ENCODE measurements at regions not wholly inside any gene's neighbourhood (a gene's known extent, or its start where the extent isn't known, plus 50 kb on each side); places are given as distances from the start of the nearest gene placed in this dataset.

DNA sequence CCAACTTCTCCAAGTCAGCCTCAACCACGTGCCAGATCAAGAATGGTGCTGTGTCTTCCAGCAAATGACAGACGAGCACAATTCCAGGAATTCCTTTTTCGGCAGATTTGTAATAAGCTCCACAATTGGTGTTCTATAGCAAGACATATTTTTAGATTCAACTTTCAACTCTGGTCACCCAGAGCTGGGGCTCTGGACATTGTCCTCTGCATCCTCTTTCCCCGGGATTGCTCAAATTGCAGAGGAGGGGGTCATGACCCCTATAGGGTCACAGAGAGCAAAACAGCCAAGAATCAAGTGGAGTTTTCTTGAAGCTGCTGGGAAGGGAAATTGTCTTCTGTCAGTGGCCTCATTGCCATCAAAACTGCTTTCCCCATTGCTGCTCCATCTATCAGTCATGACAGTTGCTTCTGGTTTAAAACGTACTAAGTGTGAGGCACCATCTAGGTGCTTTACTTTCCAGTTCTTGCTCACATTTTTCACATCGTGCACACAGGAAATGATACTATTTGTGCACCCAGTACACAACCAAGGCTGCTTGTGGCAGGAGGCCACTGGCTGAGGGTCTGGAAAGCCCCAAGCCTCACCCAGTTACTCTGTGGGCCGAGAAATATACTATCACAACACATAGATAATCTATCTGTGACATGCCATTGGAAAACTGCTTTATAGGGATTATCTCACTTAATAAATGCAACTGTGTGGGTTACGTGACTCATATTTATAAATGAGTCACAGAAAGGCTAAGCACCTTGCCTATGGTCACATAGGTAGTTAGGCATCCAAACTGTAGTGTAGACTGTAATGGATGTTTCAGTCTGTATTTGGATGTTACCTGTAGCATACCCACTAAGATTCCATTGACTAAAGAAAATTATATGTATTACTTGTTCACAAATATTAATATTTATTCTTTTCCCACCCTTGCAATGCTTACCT, 91.7 kb upstream of the PHOX2B start:
- TF ChIP-seq, protein P1, sequence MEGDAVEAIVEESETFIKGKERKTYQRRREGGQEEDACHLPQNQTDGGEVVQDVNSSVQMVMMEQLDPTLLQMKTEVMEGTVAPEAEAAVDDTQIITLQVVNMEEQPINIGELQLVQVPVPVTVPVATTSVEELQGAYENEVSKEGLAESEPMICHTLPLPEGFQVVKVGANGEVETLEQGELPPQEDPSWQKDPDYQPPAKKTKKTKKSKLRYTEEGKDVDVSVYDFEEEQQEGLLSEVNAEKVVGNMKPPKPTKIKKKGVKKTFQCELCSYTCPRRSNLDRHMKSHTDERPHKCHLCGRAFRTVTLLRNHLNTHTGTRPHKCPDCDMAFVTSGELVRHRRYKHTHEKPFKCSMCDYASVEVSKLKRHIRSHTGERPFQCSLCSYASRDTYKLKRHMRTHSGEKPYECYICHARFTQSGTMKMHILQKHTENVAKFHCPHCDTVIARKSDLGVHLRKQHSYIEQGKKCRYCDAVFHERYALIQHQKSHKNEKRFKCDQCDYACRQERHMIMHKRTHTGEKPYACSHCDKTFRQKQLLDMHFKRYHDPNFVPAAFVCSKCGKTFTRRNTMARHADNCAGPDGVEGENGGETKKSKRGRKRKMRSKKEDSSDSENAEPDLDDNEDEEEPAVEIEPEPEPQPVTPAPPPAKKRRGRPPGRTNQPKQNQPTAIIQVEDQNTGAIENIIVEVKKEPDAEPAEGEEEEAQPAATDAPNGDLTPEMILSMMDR (IDR thresholded peaks at IDR 0.05; ENCODE audit: control insufficient read depth, extremely low read depth, insufficient read depth): no peak
- H3K4me3 ChIP-seq (ENCODE audit: low read depth, low read length): no peak overlapping the region
- DNase-seq (ENCODE audit: low read depth): no peak

DNA sequence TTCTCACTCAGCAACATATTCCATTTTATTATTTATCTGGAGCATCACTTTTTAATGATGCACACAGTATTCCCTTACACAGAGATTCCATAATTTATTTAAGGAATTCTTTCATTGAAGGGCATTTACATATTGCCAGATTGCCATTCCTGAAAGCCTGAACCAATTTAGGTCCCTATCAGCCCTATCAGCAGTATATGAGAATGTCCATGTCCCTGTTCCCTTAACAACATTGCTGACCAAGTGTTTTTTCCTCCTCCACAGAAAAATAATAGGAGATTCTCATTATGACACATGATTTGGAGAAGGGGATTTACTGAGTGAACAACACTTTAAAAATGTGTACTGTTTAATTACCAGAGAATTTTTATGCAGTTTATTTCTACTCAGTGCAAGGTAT, 90.1 kb upstream of the PHOX2B start:
- no peak overlapping the region for H3K4me3 ChIP-seq (ENCODE audit: low read depth, low read length)
- DNase-seq (ENCODE audit: low read depth): no peak
- TF ChIP-seq, protein P1 (IDR thresholded peaks at IDR 0.05; ENCODE audit: control insufficient read depth, extremely low read depth, insufficient read depth): no peak

DNA sequence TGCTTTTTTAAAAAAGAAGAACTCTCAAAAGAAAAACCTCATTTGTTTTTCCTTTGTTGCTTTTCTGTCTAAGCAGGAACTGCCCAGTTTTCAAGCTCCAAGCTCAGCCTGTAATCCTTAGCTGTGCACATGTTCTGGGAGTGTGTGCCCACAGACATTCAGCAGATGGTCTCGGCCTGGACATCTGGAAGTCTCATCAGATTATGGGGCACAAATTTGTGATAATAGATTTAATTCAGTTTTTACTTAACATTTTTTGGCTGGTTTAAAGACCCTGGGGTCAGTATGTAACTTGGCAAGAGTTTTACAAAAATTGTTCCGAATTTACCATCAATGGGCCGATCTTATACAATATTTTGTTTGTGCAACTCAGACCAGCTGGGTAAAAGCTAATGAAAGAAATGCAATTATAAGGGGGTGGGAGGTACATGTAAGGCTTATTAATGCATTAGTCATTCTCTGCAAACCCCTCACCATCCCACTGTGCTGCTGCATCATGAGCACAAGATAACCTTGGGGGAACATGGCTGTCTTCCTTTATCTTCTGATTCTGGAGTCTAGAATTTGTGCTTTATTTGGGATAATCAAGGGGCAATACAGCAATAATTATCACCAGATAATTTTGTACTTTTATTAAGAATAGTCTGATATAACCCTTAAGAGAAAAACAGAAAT, 86.9 kb upstream of the PHOX2B start:
- H3K4me3 ChIP-seq (ENCODE audit: low read depth, low read length): no peak overlapping the region
- DNase-seq (ENCODE audit: low read depth): no peak
- TF ChIP-seq, protein P1 (IDR thresholded peaks at IDR 0.05; ENCODE audit: control insufficient read depth, extremely low read depth, insufficient read depth): no peak

DNA sequence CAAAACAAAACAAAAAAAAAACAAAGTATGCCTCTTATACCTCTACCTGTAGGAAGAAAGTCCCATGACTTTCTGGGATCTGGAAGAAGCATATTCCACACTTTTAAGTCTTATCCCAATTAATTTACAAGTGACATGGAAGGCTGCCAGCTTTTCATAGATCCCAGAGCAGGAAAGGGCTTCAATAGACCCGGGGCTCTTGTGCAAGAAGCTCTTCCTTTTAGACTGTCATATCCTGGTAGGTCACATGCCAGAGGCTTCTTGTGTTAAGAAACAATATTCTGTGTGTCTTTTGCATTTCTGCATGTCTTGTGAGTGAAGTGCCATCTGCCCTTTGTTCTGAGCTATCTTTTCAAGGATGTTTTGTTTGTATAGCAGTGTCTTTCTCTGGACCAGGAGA, 84.4 kb upstream of the PHOX2B start:
- no peak overlapping the region for H3K4me3 ChIP-seq (ENCODE audit: low read depth, low read length)
- TF ChIP-seq, protein P1 (IDR thresholded peaks at IDR 0.05; ENCODE audit: control insufficient read depth, extremely low read depth, insufficient read depth): no peak
- no peak for DNase-seq (ENCODE audit: low read depth)

DNA sequence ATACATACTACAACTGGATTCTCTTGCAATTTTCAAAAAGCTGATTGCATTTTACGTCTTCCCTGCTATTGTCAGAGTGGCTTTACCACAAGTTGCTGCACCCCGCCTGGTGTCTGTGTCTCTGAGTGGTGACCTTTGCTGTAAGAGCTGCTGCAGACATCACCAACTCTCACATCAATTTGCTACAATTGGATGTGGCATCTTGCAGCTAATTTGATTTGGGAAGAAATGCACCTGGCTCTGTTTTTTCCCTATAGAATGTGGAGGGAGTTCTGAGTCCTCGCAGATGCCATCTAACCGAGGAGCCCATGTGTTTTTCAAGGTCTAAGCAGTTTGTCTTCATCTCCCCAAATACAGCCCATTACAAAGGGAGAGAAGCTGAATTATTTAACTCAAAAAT, 73.8 kb upstream of the PHOX2B start:
- no peak for DNase-seq (ENCODE audit: low read depth)
- TF ChIP-seq, protein P1 (IDR thresholded peaks at IDR 0.05; ENCODE audit: control insufficient read depth, extremely low read depth, insufficient read depth): no peak
- no peak overlapping the region for H3K4me3 ChIP-seq (ENCODE audit: low read depth, low read length)

DNA sequence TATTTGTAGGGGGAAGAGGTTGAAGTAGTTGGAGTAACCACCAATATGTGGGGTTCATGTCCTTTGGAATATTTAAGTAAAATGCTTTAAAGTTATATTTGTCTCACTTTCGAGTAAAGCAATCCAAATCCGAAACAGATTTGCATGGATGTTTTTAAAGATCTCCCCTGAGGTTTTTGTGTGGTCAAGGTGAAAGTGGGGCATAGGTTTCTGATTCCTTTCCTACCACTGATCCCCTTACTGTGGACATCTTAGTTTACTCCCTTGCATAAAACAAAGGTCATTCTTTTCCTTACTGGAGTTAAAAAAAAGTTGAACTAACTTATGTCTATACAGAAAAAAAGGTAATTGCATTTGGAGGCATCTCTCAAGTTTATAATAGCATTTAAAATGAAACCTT, 71.9 kb upstream of the PHOX2B start:
- TF ChIP-seq, protein P1 (IDR thresholded peaks at IDR 0.05; ENCODE audit: control insufficient read depth, extremely low read depth, insufficient read depth): no peak
- no peak for DNase-seq (ENCODE audit: low read depth)
- no peak overlapping the region for H3K4me3 ChIP-seq (ENCODE audit: low read depth, low read length)

Data from LNCaP clone FGC (cell line).